Common myeloid progenitor, CD34-positive (primary cell): ENCODE measurements at regions not wholly inside any gene's neighbourhood (a gene's known extent, or its start where the extent isn't known, plus 50 kb on each side); places are given as distances from the start of the nearest gene placed in this dataset.
"Not testable (repeated sequence)": the region's sequence is repeated elsewhere in the genome, so short reads cannot be mapped to it uniquely, and the experiment has no call there.

Experiments used
- CTCF ChIA-PET: fragments of 350-600 bp; sonication (Branson Sonifier 250); formaldehyde crosslinking; loops from one replicate; lab custom pipeline; 2021; ENCODE audit warnings: antibody characterized with exemption; lab: Charles Lee
- POLR2A ChIA-PET: fragments of 350-600 bp; sonication (Branson Sonifier 250); formaldehyde crosslinking; loops from one replicate; lab custom pipeline; 2021; ENCODE audit warnings: antibody characterized with exemption; lab: Charles Lee
- DNase-seq, 3 donors: peaks; one replicate each; pipeline versions ENCODE4 v3.0.0 to v3.0.0-alpha.2; 2013
- H3K27ac ChIP-seq, 2 experiments: 1 replicate in 1 of 2; 2 replicates in 1 of 2; pipeline ENCODE4 v1.7.0; 2013; ENCODE audit warnings: inconsistent platforms in 2 of 2, low read length in 2 of 2, mild to moderate bottlenecking in 2 of 2, low read depth in 1 of 2, moderate library complexity in 1 of 2; ENCODE audit not compliant: severe bottlenecking in 2 of 2, insufficient read depth in 1 of 2, poor library complexity in 1 of 2
- H3K27me3 ChIP-seq, 5 experiments: replicated peaks in 2 of 5; 1 replicate in 3 of 5; 2 replicates in 2 of 5; pipeline versions ENCODE4 v1.6.1 to v1.7.0; 2013; ENCODE audit warnings: low read length in 4 of 5, mild to moderate bottlenecking in 2 of 5, moderate library complexity in 2 of 5, inconsistent platforms in 1 of 5; ENCODE audit not compliant: insufficient read depth in 5 of 5, control insufficient read depth in 4 of 5
- H3K36me3 ChIP-seq, 4 experiments: 1 replicate in 2 of 4; 2 replicates in 2 of 4; pipeline versions ENCODE4 v1.6.1 to v1.7.0; 2013; ENCODE audit warnings: low read length in 3 of 4, control low read depth in 1 of 4, mild to moderate bottlenecking in 1 of 4; ENCODE audit not compliant: control insufficient read depth in 4 of 4, insufficient read depth in 4 of 4
- H3K4me1 ChIP-seq, 4 experiments: 1 replicate in 3 of 4; 2 replicates in 1 of 4; pipeline versions ENCODE4 v1.6.1 to v1.7.1; 2013; ENCODE audit warnings: low read length in 3 of 4, mild to moderate bottlenecking in 3 of 4, control low read depth in 1 of 4, inconsistent platforms in 1 of 4, moderate library complexity in 1 of 4; ENCODE audit not compliant: control insufficient read depth in 4 of 4, insufficient read depth in 4 of 4; ENCODE audit errors: control extremely low read depth in 1 of 4
- H3K4me3 ChIP-seq, 7 experiments: 1 replicate in 4 of 7; 2 replicates in 3 of 7; pipeline versions ENCODE4 v1.5.1 to v1.7.0; 2013; ENCODE audit warnings: mild to moderate bottlenecking in 7 of 7, low read length in 6 of 7, moderate library complexity in 6 of 7, inconsistent platforms in 2 of 7, low read depth in 2 of 7, control low read depth in 1 of 7; ENCODE audit not compliant: insufficient read depth in 4 of 7, control insufficient read depth in 1 of 7; ENCODE audit errors: extremely low read depth in 1 of 7
- H3K9me3 ChIP-seq, 5 experiments: 1 replicate in 4 of 5; 2 replicates in 1 of 5; pipeline versions ENCODE4 v1.6.1 to v1.7.1; 2013; ENCODE audit warnings: low read length in 4 of 5, mild to moderate bottlenecking in 2 of 5, inconsistent platforms in 1 of 5, low read depth in 1 of 5, moderate library complexity in 1 of 5; ENCODE audit not compliant: control insufficient read depth in 4 of 5, insufficient read depth in 2 of 5; ENCODE audit errors: control extremely low read depth in 1 of 5
- WGBS: methylation state at CpG from one replicate; pipeline ENCODE4 v1.1.5; 2013; ENCODE audit not compliant: insufficient coverage; 5-methylcytosine and 5-hydroxymethylcytosine counted together

DNA sequence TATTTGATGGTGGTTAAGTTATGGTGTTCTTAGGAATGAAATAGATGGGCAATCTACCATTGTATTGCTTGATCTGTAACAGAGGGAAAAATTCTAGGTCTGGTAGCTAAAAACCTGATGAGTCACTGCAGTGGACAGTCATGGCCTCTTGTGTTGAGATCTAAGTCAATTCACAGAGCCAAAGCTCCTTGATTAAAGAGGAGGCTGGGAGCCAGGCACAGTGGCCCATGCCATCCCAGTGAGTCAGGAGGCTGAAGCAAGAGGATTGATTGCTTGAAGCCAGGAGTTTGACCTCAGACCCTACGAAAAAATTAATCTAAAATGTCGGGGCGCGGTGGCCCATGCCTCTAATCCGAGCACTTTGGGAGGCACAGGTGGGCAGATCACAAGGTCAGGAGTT, 67.1 kb upstream of the KPNA3 start:
- H3K27me3 ChIP-seq: no peaks in the 10 kb centered on the region
- no peak overlapping the region for H3K4me3 ChIP-seq
- no peak overlapping the region for H3K27ac ChIP-seq
- ChIA-PET CTCF (no interaction called here), POLR2A (no interaction called here)
- no peaks in the 10 kb centered on the region for H3K36me3 ChIP-seq
- DNase-seq: no peak
- peaks cover 0 to 8% (median 3%) of the 10 kb centered on the region in 5 experiments for H3K9me3 ChIP-seq
- 87% methylated on average over 5 of the region's 5 CpGs for WGBS
- no peaks in the 10 kb centered on the region for H3K4me1 ChIP-seq

DNA sequence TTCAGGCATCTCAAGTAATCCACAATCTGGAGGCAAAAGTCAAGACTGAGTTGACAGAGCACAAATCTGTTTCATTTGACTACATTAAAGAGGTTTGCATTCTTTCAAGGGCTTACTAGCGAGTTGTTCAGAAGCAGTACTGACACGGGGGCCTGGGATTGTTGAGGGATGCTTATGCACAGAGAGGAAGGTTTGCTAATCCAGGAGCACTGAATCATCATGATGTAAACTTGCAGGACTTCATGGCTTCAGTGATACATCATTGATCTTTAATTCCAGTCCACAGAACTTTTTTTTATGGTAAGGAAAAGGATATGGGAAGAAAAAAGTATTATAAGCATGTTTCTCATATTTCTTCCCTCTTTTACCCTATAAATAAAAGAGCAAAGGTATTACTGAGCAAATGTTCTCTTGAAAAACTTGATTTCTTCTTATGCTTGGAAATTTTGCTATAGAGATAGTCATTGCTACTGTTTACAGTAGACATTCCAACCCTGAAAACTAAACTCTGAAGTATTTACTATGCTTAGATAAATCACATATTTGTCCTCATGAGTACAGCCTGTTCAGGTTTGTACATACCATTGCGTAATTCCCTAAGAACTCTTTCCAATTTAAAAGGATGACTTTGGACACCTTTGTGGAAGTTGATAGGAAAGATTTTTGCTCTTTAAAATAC, 65.8 kb upstream of the KPNA3 start:
- no peak overlapping the region for H3K4me3 ChIP-seq
- H3K9me3 ChIP-seq: peaks cover 0 to 10% (median 8%) of the 10 kb centered on the region in 5 experiments
- DNase-seq: no peak
- no peaks in the 10 kb centered on the region for H3K27me3 ChIP-seq
- CTCF ChIA-PET: no interaction called here
- no peaks in the 10 kb centered on the region for H3K4me1 ChIP-seq
- H3K27ac ChIP-seq: no peak overlapping the region
- POLR2A ChIA-PET: no interaction called here
- 100% methylated on average over 1 of the region's 3 CpGs for WGBS
- H3K36me3 ChIP-seq: no peaks in the 10 kb centered on the region

DNA sequence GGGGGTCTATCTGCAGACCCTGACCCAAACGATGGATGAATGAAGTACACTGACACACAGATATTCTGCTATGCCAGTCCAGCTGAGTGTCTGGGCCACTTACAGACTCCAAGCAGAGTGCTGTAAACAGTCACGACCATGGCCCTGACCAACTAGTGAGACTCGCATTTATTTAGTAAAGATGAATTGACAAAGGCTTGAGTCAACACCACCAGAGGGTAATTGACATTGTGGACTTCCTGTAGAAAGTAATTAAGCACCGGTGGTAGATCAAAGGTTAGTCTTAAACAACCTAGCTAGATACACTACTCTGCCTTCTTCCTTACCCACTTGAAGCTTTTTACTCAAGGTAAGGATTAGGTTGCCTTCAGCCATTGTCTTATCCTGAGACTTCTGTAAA, 63.4 kb upstream of the KPNA3 start:
- Histone ChIP-seq H3K4me1 (no peaks in the 10 kb centered on the region), H3K27ac (no peak overlapping the region), H3K36me3 (no peaks in the 10 kb centered on the region), H3K4me3 (no peak overlapping the region), H3K9me3 (peaks cover 0 to 11% (median 8%) of the 10 kb centered on the region in 5 experiments), H3K27me3 (no peaks in the 10 kb centered on the region)
- 100% methylated on average over 4 of the region's 4 CpGs for WGBS
- CTCF ChIA-PET: no interaction called here
- DNase-seq: no peak
- POLR2A ChIA-PET: no interaction called here

DNA sequence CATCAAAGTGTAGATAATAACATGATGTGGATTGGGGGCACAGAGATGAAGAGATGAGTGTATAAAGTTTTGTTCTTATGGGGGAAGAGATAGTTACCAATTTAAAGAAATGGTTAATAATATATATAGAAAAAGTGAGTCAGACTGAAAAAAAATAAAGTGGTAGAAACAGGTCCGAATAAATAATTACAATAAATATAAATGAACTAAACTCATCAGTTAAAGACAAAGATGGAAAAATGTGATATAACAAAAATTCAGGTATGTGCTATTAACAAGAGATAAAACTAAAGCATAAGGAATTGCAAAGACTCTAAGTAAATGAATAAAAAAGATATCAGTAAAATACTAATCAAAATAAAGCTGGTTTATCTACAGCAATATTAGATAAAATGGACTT, 61.1 kb upstream of the KPNA3 start:
- ChIA-PET CTCF (no interaction called here), POLR2A (no interaction called here)
- no peak for DNase-seq
- no peaks in the 10 kb centered on the region for H3K36me3 ChIP-seq
- peaks cover 0 to 11% (median 8%) of the 10 kb centered on the region in 5 experiments for H3K9me3 ChIP-seq
- no peaks in the 10 kb centered on the region for H3K27me3 ChIP-seq
- H3K4me1 ChIP-seq: no peaks in the 10 kb centered on the region
- no CpG with 5 or more reads among the region's 1 CpG for WGBS
- no peak overlapping the region for H3K4me3 ChIP-seq
- no peak overlapping the region for H3K27ac ChIP-seq

DNA sequence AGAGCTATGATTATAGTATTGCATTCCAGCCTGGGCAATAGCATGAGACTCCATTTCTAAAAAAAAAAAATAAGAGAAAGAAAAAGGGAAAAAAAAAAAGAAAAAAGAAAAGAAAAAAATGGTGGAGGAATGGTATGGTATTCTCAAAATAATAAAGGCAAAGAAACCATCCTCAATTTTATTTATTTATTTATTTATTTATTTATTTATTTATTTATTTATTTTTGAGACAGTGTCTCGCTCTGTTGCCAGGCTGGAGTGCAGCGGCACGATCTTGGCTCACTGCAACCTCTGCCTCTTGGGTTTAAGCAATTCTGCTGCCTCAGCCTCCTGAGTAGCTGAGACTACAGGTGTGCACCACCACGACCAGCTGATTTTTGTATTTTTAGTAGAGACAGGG, 60.0 kb upstream of the KPNA3 start:
- POLR2A ChIA-PET, H3K27me3 ChIP-seq, H3K27ac ChIP-seq, H3K4me3 ChIP-seq, DNase-seq, H3K4me1 ChIP-seq, H3K36me3 ChIP-seq: not testable (repeated sequence)
- CTCF ChIA-PET: interaction anchor here (0.9 kb wide), 1 partner anchor 45 kb away, joined by 3 read pairs; no protein-coding TSS in a partner anchor
- 97% methylated on average over 3 of the region's 4 CpGs for WGBS
- H3K9me3 ChIP-seq: peaks cover 0 to 11% (median 8%) of the 10 kb centered on the region in 5 experiments

DNA sequence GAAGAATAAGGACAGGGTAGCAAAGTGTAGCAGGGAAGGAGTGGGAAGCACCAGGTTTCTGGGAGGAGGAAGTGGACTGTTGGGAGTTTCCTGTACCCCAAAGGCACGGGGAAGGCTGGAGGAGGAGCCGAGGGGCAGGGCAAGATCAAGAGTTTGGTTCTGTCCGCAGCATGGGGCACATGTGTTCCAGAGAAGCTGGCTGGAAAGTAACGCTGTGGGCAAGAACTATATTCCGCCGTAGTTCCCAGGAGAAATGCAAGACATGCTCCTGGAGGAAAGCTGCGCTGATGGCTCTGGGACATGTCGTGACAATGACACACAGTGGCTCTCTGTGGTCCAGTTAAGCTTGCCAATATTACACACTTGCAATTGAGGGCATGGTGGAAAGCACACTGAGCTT, 51.7 kb upstream of the KPNA3 start:
- no peaks in the 10 kb centered on the region for H3K27me3 ChIP-seq
- no peaks in the 10 kb centered on the region for H3K9me3 ChIP-seq
- no peaks in the 10 kb centered on the region for H3K36me3 ChIP-seq
- CTCF ChIA-PET: interaction anchor here (0.6 to 1.5 kb wide), 4 partner anchors 13 to 165 kb away, joined by 3 to 5 read pairs (median 4); no protein-coding TSS in a partner anchor
- H3K27ac ChIP-seq: no peak overlapping the region
- no peak for DNase-seq
- POLR2A ChIA-PET: no interaction called here
- H3K4me3 ChIP-seq: no peak overlapping the region
- H3K4me1 ChIP-seq: peaks cover 0 to 9% (median 2%) of the 10 kb centered on the region in 4 experiments
- WGBS: 85% methylated on average over 8 of the region's 8 CpGs
